Keratinocyte (primary cell): ENCODE measurements at regions not wholly inside any gene's neighbourhood (a gene's known extent, or its start where the extent isn't known, plus 50 kb on each side); places are given as distances from the start of the nearest gene placed in this dataset.

ENCODE experiments used
- CTCF ChIP-seq, 3 experiments: IDR thresholded peaks in 1 of 3; conservative IDR thresholded peaks in 1 of 3; optimal IDR thresholded peaks in 1 of 3; 2 replicates in 2 of 3; 3 replicates in 1 of 3; pipeline versions ENCODE3 to v1.5.1; 2011; ENCODE audit warnings: low read length in 3 of 3, mild to moderate bottlenecking in 3 of 3, moderate library complexity in 2 of 3, control low read depth in 1 of 3, inconsistent platforms in 1 of 3; ENCODE audit not compliant: insufficient read depth in 2 of 3; ENCODE audit errors: extremely low read depth in 1 of 3
- EZH2 ChIP-seq: IDR thresholded peaks from one replicate; pipeline ENCODE4 v1.6.1; 2012; ENCODE audit warnings: inconsistent platforms, mild to moderate bottlenecking, low read length, moderate library complexity

DNA sequence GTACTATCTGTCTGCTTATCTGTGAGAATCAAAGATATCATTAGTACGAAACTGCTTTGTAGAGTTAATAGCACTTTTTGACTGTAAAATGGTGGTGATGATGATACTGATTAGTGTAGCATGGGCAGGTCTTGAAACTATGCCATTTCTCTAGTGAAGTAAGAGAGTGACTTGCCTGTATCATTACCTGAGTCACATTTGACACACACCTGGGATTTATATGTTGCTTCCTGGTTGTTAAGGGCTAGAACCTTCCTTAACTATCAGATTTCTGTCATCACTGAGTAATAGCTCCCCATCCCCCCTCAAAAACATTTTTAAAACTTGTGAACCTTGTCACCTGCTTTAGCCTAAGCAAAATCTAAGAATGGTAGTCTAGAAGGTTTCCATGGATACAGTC lies 135.6 kb upstream of the RORB start:
- TF ChIP-seq CTCF (optimal IDR thresholded peaks at IDR 0.05 in 1 of 3, IDR thresholded peaks at IDR 0.05 in 1 of 3, conservative IDR thresholded peaks at IDR 0.05 in 1 of 3; ENCODE audit: extremely low read depth in 1 of 3, insufficient read depth in 2 of 3, low read length in 3 of 3) (no peak), EZH2 (no peak)
